Fibroblast of pulmonary artery (primary cell): ENCODE measurements at regions not wholly inside any gene's neighbourhood (a gene's known extent, or its start where the extent isn't known, plus 50 kb on each side); places are given as distances from the start of the nearest gene placed in this dataset.

Source experiments
- DNase-seq: peaks from one replicate; pipeline ENCODE4 v3.0.0-alpha.2; 2010; ENCODE audit warnings: low read depth
- H3K4me3 ChIP-seq: replicated peaks from 2 replicates; pipeline ENCODE4 v1.5.1; 2011; ENCODE audit warnings: low read depth, mild to moderate bottlenecking, control low read depth, low read length, moderate library complexity
- CTCF ChIP-seq: IDR thresholded peaks from 2 replicates; pipeline ENCODE4 v1.5.1; 2011; ENCODE audit warnings: mild to moderate bottlenecking, control low read depth, low read length, inconsistent platforms; ENCODE audit errors: missing control alignments

- peak; percentile 65 for TF ChIP-seq CTCF
- no peak overlapping the region for H3K4me3 ChIP-seq
- peak; percentile 76 for DNase-seq
These were observed 189.7 kb downstream of the SEC16B start for GRCh38 chr1:177780096-177780700.

- DNase-seq, result no peak
- H3K4me3 ChIP-seq, result no peak overlapping the region
- no peak for TF ChIP-seq CTCF
These were observed 190.5 kb downstream of the SEC16B start for GRCh38 chr1:177779166-177779965.

GRCh38 chr1:177775924-177776323 is 193.9 kb downstream of the SEC16B start:
- TF ChIP-seq CTCF, result no peak
- no peak overlapping the region for H3K4me3 ChIP-seq
- DNase-seq, result no peak

- DNase-seq, result no peak
- H3K4me3 ChIP-seq, result no peak overlapping the region
- no peak for TF ChIP-seq CTCF
These were observed 197.4 kb downstream of the SEC16B start for GRCh38 chr1:177772386-177772960.

GRCh38 chr1:177771688-177772087 is 198.2 kb downstream of the SEC16B start:
- DNase-seq, result no peak
- TF ChIP-seq CTCF, result no peak
- H3K4me3 ChIP-seq, result no peak overlapping the region

GRCh38 chr1:177770096-177770495 is 199.8 kb downstream of the SEC16B start:
- no peak for DNase-seq
- TF ChIP-seq CTCF, result no peak
- H3K4me3 ChIP-seq, result no peak overlapping the region
